HL-60 (cell line): ENCODE measurements at regions not wholly inside any gene's neighbourhood (a gene's known extent, or its start where the extent isn't known, plus 50 kb on each side); places are given as distances from the start of the nearest gene placed in this dataset.

Experiments used
- DNase-seq, 2 experiments: peaks; one replicate each; pipeline ENCODE4 v3.0.0-alpha.2; 2010 to 2020; ENCODE audit warnings: low read depth in 1 of 2, low spot score in 1 of 2
- H3K27ac ChIP-seq: fragments of 250-450 bp; sonication (Bioruptor Pico); replicated peaks from 2 replicates; pipeline ENCODE4 v1.5.1; 2020; ENCODE audit warnings: mild to moderate bottlenecking, moderate library complexity
- H3K27me3 ChIP-seq: fragments of 250-450 bp; sonication (Bioruptor Pico); 2 replicates; pipeline ENCODE4 v1.5.1; 2021; ENCODE audit warnings: mild to moderate bottlenecking, moderate library complexity; ENCODE audit not compliant: insufficient read depth, poor library complexity, severe bottlenecking
- H3K4me3 ChIP-seq: replicated peaks from 2 replicates; pipeline ENCODE4 v1.5.1; 2011; ENCODE audit warnings: mild to moderate bottlenecking, control low read depth, low read length; ENCODE audit not compliant: insufficient read depth
- GABPA ChIP-seq: IDR thresholded peaks from 2 replicates; pipeline ENCODE4 v1.6.1; 2012; ENCODE audit warnings: low read depth
- POLR2AphosphoS5 ChIP-seq: IDR thresholded peaks from 2 replicates; pipeline ENCODE4 v1.6.1; 2012; ENCODE audit warnings: low read depth
- SPI1 ChIP-seq: IDR thresholded peaks from 2 replicates; pipeline ENCODE4 v1.6.1; 2012; ENCODE audit warnings: low read depth, mild to moderate bottlenecking, borderline replicate concordance
- TF ChIP-seq, protein P1 (sequence below): IDR thresholded peaks from one replicate; pipeline ENCODE4 v1.5.1; 2011; ENCODE audit warnings: low read length, control low read depth, inconsistent platforms; ENCODE audit not compliant: insufficient read depth
- TF ChIP-seq, protein P2 (sequence below): IDR thresholded peaks from 2 replicates; pipeline ENCODE4 v1.6.1; 2012; ENCODE audit warnings: low read depth; ENCODE audit not compliant: insufficient replicate concordance

DNA sequence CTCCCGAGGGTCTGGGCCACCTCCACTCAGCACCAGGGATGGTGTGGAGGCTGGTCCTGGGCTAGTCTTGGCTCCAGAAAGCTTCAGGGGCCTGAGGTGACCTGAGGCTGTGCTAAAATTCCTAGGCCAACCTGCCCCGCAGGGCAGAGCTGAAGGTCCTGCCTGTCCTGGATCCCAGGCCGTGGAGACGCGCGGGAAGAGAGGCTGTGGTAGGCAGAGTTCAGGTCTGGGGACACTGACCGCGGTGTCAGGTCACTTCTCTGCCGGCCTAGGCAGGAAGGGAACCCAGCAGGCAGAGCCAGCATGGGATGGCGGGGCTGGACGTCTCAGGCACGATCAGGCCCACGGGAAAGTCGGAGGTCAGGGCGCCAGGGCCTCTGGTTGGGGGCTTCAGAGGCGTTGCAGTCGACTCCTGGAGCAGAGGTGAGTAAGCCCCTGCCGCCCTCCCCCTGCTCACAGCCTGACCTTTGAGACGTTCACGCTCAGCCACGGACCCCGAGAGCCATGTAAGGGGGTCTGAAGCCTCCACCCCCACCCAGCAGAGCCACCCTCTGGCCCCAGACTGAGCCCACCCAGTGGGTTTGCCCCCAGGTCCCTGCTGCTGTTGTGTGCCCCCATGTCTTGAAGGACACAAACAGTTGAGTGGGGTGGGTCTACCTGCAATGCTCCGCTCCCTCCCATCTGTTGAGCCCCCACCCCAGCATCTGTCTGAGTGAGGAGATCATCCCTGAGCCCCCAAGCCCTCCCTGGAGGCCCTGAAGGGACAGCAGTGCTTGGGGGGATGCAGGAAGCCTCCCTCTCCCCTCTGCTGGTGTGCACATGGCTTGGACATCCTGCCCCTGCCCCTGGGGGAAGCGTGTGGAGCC, 142.7 kb downstream of the KIF26A start:
- H3K27ac ChIP-seq = no peak overlapping the region
- DNase-seq = no peak
- no peak for TF ChIP-seq GABPA
- TF ChIP-seq POLR2AphosphoS5 = no peak
- TF ChIP-seq SPI1 = no peak
- TF ChIP-seq, protein P1, sequence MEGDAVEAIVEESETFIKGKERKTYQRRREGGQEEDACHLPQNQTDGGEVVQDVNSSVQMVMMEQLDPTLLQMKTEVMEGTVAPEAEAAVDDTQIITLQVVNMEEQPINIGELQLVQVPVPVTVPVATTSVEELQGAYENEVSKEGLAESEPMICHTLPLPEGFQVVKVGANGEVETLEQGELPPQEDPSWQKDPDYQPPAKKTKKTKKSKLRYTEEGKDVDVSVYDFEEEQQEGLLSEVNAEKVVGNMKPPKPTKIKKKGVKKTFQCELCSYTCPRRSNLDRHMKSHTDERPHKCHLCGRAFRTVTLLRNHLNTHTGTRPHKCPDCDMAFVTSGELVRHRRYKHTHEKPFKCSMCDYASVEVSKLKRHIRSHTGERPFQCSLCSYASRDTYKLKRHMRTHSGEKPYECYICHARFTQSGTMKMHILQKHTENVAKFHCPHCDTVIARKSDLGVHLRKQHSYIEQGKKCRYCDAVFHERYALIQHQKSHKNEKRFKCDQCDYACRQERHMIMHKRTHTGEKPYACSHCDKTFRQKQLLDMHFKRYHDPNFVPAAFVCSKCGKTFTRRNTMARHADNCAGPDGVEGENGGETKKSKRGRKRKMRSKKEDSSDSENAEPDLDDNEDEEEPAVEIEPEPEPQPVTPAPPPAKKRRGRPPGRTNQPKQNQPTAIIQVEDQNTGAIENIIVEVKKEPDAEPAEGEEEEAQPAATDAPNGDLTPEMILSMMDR = no peak
- TF ChIP-seq, protein P2, sequence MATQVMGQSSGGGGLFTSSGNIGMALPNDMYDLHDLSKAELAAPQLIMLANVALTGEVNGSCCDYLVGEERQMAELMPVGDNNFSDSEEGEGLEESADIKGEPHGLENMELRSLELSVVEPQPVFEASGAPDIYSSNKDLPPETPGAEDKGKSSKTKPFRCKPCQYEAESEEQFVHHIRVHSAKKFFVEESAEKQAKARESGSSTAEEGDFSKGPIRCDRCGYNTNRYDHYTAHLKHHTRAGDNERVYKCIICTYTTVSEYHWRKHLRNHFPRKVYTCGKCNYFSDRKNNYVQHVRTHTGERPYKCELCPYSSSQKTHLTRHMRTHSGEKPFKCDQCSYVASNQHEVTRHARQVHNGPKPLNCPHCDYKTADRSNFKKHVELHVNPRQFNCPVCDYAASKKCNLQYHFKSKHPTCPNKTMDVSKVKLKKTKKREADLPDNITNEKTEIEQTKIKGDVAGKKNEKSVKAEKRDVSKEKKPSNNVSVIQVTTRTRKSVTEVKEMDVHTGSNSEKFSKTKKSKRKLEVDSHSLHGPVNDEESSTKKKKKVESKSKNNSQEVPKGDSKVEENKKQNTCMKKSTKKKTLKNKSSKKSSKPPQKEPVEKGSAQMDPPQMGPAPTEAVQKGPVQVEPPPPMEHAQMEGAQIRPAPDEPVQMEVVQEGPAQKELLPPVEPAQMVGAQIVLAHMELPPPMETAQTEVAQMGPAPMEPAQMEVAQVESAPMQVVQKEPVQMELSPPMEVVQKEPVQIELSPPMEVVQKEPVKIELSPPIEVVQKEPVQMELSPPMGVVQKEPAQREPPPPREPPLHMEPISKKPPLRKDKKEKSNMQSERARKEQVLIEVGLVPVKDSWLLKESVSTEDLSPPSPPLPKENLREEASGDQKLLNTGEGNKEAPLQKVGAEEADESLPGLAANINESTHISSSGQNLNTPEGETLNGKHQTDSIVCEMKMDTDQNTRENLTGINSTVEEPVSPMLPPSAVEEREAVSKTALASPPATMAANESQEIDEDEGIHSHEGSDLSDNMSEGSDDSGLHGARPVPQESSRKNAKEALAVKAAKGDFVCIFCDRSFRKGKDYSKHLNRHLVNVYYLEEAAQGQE = no peak
- no peaks in the 10 kb centered on the region for H3K27me3 ChIP-seq
- no peak overlapping the region for H3K4me3 ChIP-seq

GRCh38 chr14:104281768-104282301, 143.4 kb downstream of the KIF26A start:
- H3K27ac ChIP-seq = no peak overlapping the region
- no peak for TF ChIP-seq SPI1
- TF ChIP-seq, protein P1 = no peak
- TF ChIP-seq, protein P2 = no peak
- TF ChIP-seq GABPA = no peak
- TF ChIP-seq POLR2AphosphoS5 = no peak
- no peak for DNase-seq
- H3K4me3 ChIP-seq = no peak overlapping the region
- H3K27me3 ChIP-seq = no peaks in the 10 kb centered on the region

DNA sequence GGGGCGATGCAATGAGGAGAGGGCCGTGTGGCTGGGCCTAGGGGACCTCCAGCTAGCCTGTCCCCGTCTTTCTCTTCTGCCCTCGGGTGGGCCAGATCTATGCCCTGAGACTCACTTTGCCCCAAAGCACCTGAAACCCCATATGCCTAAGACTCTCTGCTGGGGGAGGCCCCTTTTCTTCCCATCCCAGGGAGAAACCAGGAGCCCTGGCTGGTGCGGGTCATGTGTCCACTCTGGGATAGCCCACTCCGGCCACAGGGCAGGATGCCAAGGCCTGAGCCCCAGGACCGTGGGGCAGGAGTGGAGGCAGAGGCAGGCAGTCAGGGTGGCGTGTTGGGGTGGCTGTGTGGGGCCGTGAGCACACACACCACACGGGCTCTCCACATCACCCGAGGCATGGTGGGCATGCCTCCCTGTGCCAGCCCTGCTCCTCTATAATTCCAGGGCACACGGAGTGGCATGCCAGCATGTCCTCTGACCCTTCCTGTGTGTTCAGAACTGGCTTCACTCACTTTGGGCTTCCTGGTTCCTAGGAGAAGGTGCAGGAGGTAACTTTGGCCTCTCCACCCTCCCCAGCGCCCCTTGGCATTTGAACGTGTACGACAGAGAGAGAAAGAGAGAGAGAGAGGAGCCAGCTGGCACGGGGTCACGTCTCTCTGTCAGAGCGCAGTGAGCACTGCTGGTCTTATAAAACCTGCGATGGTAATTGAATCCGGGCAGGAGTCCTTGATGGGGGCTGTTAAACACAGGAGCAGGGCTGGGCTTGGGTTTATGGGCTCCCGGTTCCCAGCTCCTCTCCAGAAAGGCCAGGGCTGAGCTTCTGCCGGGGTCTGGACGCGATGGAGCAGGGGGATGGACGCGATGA, 144.2 kb downstream of the KIF26A start:
- no peak overlapping the region for H3K4me3 ChIP-seq
- TF ChIP-seq, protein P2 = no peak
- TF ChIP-seq POLR2AphosphoS5 (no peak), GABPA (no peak), SPI1 (no peak)
- TF ChIP-seq, protein P1 = no peak
- DNase-seq = no peak
- H3K27ac ChIP-seq = no peak overlapping the region
- H3K27me3 ChIP-seq = no peaks in the 10 kb centered on the region
